Hematopoietic multipotent progenitor cell (in vitro differentiated cells): ENCODE measurements at regions not wholly inside any gene's neighbourhood (a gene's known extent, or its start where the extent isn't known, plus 50 kb on each side); places are given as distances from the start of the nearest gene placed in this dataset.
"Not testable (repeated sequence)": the region's sequence is repeated elsewhere in the genome, so short reads cannot be mapped to it uniquely, and the experiment has no call there.

Experiments
- DNase-seq, 3 donors: peaks; one replicate each; pipeline ENCODE4 v3.0.0-alpha.2; 2011 to 2015; ENCODE audit warnings: low read depth in 2 of 3, low spot score in 2 of 3

- DNase-seq = no peak
Measured at GRCh38 chr13:64675255-64675892, 2554.8 kb downstream of the PCDH9 start.

GRCh38 chr13:64674126-64674525 is 2556.0 kb downstream of the PCDH9 start:
- DNase-seq = no peak

DNA sequence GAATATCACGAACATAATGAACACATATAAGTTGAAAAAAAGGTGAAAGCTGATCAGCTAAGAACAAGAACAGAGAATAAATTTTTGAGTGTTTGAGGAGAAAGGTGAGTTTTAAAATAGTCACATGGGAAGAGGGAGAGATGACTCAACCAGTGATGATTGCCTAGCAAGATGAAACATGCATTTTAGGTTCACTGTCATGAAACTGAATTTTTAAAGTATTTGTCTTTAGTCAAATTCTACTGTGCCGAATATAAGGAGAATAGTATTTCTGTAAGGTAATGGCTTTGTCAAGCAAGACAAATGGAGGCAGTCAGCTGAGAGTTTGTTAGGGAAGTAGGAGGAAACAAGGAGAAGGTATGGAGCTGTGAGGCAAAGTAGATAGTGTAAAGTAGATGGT is 2557.4 kb downstream of the PCDH9 start:
- DNase-seq = no peak

DNA sequence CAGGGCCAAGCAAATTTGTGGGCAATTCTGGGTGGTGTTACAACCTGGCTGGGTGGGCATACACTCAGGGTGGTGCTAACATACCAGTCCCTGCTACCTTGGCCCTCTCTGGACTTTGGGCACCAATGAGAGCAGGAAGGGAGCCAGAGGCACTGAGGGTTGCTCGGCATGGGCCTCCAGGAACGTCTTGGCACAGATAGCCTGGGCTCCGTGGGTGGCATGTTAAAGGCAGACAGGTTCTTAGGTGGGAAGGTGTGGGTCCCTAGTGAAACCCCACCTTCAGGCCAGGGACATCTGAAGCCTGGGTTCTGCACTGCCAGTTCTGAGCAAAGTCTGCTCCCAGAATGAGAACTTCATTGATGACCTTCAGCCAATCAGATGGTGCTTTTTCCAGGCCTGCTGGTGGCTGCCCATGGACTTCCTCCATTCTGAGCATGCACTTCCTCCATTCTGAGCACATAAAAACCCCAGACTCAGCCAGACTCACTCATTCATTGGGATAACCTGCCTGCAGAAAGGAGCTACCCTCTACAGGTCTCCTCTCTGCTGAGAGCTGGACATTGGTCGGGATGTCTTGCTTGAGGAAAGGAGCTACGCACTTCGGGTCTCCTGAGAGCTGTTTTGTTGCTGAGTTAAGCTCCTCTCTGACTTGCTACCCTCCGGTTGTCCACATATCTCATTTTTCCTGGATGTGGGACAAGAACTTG is 2567.1 kb downstream of the PCDH9 start:
- no peak for DNase-seq

DNA sequence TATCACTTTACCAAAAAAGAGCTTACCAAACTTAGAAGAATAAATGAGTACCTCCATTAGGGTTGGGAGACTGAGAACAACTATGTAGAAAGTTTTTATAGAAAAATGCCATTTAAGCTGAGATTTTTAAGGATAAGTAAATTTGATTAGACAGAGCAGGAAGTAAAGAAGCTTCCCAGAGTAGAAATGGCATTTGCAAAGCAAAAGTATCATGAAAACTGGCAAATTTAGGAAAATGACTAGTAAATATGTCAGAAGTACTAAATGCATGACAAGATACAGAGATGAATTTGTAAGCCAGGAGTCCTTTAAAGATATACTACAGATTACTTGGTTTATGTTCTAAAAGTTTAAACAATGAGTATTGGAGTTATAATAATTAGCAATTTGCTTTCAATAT is 2581.8 kb downstream of the PCDH9 start:
- no peak for DNase-seq

GRCh38 chr13:64643066-64643465 is 2587.1 kb downstream of the PCDH9 start:
- no peak for DNase-seq

GRCh38 chr13:64640002-64640401 is 2590.1 kb downstream of the PCDH9 start:
- no peak for DNase-seq

DNA sequence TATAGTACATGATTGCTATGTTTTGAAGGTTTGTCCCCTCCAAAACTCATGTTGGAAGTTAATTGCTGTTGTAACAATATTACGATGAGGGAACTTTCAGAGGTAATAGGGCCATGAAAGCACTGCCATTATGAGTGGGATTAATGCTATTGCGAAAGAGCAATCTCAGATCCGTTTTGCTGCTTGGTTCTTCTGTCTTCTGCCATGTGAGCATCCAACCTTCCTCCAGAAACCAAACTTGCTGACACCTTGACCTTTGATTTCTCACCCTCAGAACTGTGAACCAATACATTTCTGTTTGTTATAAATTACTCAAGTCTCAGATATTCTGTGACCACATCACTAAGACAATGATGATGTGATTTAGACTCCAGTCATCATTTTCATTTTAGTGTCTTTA is 2590.9 kb downstream of the PCDH9 start:
- DNase-seq = no peak

- DNase-seq = no peak
Measured at GRCh38 chr13:64633948-64634347, 2596.2 kb downstream of the PCDH9 start.

DNA sequence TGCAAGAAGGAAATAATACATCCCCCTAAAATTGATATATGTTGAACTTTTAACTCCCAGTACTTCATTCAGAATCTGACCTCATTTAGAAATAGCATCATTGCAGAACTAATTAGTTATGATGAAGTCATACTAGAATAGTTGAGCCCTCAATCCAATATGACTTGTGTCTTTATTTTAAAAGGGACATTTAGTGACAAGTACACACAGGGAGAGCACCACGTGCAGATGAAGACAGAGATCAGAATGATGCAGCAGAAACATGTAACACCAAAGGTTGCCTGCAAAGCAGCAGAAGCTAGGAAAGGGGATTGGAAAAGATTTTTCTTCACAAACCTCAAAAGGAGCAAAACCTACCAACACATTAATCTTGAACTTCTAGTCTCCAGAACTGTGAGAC is 2602.5 kb downstream of the PCDH9 start:
- DNase-seq = no peak

DNA sequence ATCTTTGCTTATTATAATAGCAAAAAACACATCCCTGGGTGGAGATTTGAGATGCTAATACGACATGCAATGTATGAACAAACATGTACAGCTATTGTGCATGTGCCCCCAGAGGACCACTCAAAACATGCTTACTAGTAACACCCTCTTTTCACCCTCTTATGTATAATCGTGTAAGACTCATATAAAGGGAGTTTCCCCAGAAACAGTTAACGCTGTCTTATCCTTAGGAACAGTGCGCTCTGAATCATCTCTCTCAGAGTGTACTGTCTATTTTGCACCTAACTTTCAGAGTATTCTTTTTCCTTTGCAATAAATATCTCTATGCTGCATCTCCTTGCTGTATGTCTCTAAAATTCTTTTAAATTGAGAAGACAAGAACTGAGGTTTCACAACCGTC is 2604.0 kb downstream of the PCDH9 start:
- no peak for DNase-seq

DNA sequence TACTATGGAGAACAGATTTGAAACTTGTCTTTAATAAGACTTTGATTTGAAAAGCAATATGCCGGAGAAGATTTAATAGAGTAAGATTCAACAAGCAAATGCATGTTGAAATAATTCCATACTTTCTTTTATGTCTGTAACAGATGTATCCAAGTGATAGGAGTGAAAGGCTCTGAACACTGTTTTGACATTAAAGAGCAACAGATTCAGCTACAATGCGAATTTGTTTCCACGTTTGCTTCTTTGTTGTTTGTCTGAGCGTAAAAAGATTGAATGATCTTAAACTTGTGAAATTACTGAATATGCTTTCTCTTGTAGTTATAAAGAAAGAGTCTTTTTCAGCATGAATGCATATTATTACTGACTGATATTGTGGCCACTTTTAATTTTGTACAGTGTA is 2612.9 kb downstream of the PCDH9 start:
- no peak for DNase-seq

GRCh38 chr13:64591971-64592370 is 2638.2 kb downstream of the PCDH9 start:
- no peak for DNase-seq

GRCh38 chr13:64579331-64579730 is 2650.8 kb downstream of the PCDH9 start:
- DNase-seq = no peak

DNA sequence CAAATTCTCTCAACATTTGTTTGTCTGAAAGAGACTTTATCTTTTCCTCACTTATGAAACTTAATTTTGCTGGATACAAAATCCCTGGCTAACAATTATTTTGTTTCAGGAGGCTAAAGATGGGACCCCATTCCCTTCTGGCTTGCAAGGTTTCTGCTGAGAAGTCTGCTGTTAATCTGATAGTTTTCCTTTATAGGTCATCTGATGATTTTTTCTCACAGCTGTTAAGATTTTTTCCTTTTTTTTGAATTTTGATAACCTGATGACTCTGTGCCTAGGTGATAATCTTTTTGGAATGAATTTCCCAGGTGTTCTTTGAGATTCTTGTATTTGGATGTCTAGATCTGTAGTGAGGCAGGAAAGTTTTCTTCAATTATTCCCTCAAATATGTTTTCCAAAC is 2661.4 kb downstream of the PCDH9 start:
- DNase-seq = no peak

GRCh38 chr13:64558031-64558430 is 2672.1 kb downstream of the PCDH9 start:
- DNase-seq = not testable (repeated sequence)

GRCh38 chr13:64556376-64556775 is 2673.8 kb downstream of the PCDH9 start:
- no peak for DNase-seq

GRCh38 chr13:64553411-64554129 is 2676.6 kb downstream of the PCDH9 start:
- no peak for DNase-seq

DNA sequence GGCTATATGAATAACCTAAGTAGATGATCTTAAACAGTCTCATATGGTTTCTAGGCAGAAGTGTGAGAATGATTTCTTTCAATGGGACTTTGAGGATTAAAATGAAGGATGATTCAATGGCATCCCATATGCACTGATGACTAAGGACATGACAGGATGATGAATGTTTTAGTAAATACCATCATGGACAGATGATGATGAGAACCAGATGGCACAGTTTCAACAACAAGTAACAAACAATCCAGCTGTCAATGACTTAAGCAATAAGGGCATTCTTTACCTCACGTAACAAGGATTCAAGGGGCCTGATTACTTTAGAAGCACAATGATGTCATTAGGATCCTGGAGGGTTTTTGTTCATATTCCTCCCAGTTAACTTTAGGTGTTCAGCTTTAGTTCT is 2678.4 kb downstream of the PCDH9 start:
- DNase-seq = no peak

GRCh38 chr13:64546371-64546770 is 2683.8 kb downstream of the PCDH9 start:
- DNase-seq = no peak

DNA sequence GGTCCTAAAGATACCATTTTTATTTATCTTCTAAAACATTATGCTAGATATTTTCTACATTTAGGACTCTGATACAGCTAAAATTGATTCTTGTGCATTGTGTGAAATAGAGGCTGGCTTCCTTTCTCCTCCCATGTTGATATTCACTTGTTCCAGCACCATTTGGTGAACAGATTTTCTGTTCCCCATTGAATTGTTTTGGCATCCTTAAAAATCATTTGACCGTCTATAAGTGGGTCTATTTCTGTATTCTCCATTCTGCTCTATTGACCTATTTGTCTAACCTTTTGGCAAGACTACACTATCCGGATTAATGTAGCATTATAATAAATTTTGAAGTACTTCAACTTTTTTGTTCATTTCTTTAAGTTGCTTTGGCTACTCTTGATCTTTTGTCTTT is 2689.2 kb downstream of the PCDH9 start:
- no peak for DNase-seq

DNA sequence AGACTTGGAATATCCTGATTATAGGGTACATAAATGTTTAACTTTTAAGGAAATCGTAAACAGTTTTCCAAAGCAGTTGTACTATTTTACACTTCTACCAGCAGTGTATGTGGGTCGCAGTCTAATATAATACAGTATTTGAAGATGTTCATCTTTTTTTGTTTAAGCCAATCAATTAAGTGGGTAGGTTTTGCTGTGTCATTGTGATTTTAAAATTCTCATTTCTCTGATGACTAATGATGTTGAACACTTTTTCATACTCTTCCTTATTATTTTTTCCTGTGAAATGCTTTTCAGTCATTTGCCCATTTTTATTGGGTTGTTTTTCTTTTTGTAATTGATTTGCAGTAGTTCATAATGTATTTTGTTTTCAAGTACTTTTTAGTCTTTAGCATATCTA is 2689.7 kb downstream of the PCDH9 start:
- DNase-seq = no peak
